MM.1S (cell line): ENCODE measurements at regions not wholly inside any gene's neighbourhood (a gene's known extent, or its start where the extent isn't known, plus 50 kb on each side); places are given as distances from the start of the nearest gene placed in this dataset.
"Not testable (repeated sequence)": the region's sequence is repeated elsewhere in the genome, so short reads cannot be mapped to it uniquely, and the experiment has no call there.

Experiments
- EZH2 ChIP-seq: fragments of 300-600 bp; sonication (generic); optimal IDR thresholded peaks from 2 replicates; pipeline ENCODE3; 2017; ENCODE audit warnings: low read depth, mild to moderate bottlenecking, antibody characterized with exemption, low read length, mixed read lengths
- EZH2phosphoT487 ChIP-seq: fragments of 300-600 bp; sonication (generic); IDR thresholded peaks from 2 replicates; pipeline ENCODE4 v1.6.1; 2018; ENCODE audit warnings: antibody characterized with exemption, low read length
- TF ChIP-seq, protein P1 (sequence below): fragments of 300-600 bp; sonication (generic); IDR thresholded peaks from 2 replicates; pipeline ENCODE4 v1.5.1; 2016; ENCODE audit warnings: antibody characterized with exemption, low read length, mixed read lengths

DNA sequence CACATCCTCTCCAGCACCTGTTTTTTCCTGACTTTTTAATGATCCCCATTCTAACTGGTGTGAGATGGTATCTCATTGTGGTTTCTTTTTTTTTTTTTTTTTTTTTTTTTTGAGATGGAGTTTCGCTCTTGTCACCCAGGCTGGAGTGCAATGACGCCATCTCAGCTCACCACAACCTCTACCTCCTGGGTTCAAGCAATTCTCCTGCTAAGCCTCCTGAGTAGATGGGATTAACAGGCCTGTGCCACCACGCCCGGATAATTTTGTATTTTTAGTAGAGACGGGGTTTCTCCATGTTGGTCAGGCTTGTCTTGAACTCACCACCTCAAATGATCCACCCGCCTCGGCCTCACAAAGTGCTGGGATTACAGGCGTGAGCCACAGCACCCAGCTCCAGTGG lies 184.7 kb downstream of the C9orf152 start:
- not testable (repeated sequence) for TF ChIP-seq EZH2, EZH2phosphoT487
- TF ChIP-seq, protein P1, sequence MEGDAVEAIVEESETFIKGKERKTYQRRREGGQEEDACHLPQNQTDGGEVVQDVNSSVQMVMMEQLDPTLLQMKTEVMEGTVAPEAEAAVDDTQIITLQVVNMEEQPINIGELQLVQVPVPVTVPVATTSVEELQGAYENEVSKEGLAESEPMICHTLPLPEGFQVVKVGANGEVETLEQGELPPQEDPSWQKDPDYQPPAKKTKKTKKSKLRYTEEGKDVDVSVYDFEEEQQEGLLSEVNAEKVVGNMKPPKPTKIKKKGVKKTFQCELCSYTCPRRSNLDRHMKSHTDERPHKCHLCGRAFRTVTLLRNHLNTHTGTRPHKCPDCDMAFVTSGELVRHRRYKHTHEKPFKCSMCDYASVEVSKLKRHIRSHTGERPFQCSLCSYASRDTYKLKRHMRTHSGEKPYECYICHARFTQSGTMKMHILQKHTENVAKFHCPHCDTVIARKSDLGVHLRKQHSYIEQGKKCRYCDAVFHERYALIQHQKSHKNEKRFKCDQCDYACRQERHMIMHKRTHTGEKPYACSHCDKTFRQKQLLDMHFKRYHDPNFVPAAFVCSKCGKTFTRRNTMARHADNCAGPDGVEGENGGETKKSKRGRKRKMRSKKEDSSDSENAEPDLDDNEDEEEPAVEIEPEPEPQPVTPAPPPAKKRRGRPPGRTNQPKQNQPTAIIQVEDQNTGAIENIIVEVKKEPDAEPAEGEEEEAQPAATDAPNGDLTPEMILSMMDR: not testable (repeated sequence)
